IMR-90 (cell line): ENCODE measurements at regions not wholly inside any gene's neighbourhood (a gene's known extent, or its start where the extent isn't known, plus 50 kb on each side); places are given as distances from the start of the nearest gene placed in this dataset.

Source experiments
- ATAC-seq: fragments of 200-7000 bp; cut with Tn5 transposase; 2 replicates; pipeline ENCODE4 v1.9.1; 2020; ENCODE audit warnings: low read depth, mild to moderate bottlenecking, moderate library complexity
- BruUV-seq: library from RNA; stranded (reverse); fragments of 400-500 nt; replicated peaks from 2 replicates; lab custom pipeline; 2021; lab: Mats Ljungman, UMichigan
- CTCF ChIA-PET: fragments of 300-600 bp; formaldehyde crosslinking; extraction: SDS; loops from one replicate; lab custom pipeline; 2021; ENCODE audit warnings: antibody characterized with exemption; lab: Yijun Ruan, JAX
- POLR2A ChIA-PET: fragments of 300-600 bp; sonication (Branson Sonifier 250); formaldehyde crosslinking; loops from one replicate; lab custom pipeline; 2022; ENCODE audit warnings: antibody characterized with exemption; ENCODE audit not compliant: unreplicated experiment; lab: Charles Lee
- DNase-seq: peaks from one replicate; pipeline ENCODE4 v3.0.0; 2013
- H2AFZ ChIP-seq: replicated peaks from 2 replicates; pipeline ENCODE3; 2013; ENCODE audit warnings: low read length, mild to moderate bottlenecking; ENCODE audit not compliant: poor library complexity
- H2AK5ac ChIP-seq: 2 replicates; pipeline ENCODE4 v1.6.1; 2013; ENCODE audit warnings: low read depth, low read length, inconsistent platforms
- H2AK9ac ChIP-seq: replicated peaks from 2 replicates; pipeline ENCODE3; 2013; ENCODE audit warnings: mild to moderate bottlenecking, low read depth, low read length, moderate library complexity; ENCODE audit not compliant: poor library complexity
- H2BK120ac ChIP-seq: 2 replicates; pipeline ENCODE4 v1.6.1; 2013; ENCODE audit warnings: low read depth, low read length, inconsistent platforms
- H2BK15ac ChIP-seq: 3 replicates; pipeline ENCODE4 v1.6.1; 2013; ENCODE audit warnings: low read depth, low read length, inconsistent platforms
- H2BK20ac ChIP-seq: 2 replicates; pipeline ENCODE4 v1.6.1; 2013; ENCODE audit warnings: low read depth, mild to moderate bottlenecking, inconsistent platforms, low read length, moderate library complexity
- H2BK5ac ChIP-seq: 2 replicates; pipeline ENCODE4 v1.6.1; 2013; ENCODE audit warnings: mild to moderate bottlenecking, low read depth, low read length, inconsistent platforms; ENCODE audit not compliant: poor library complexity, severe bottlenecking
- H3K14ac ChIP-seq: replicated peaks from 2 replicates; pipeline ENCODE4 v1.6.1; 2013; ENCODE audit warnings: low read depth, low read length, inconsistent platforms
- H3K18ac ChIP-seq: 2 replicates; pipeline ENCODE4 v1.6.1; 2013; ENCODE audit warnings: low read depth, low read length, control low read depth
- H3K23ac ChIP-seq: 2 replicates; pipeline ENCODE4 v1.6.1; 2013; ENCODE audit warnings: low read depth, low read length, inconsistent platforms
- H3K27ac ChIP-seq: 2 replicates; pipeline ENCODE4 v1.5.1; 2013; ENCODE audit warnings: mild to moderate bottlenecking, control low read depth, low read length; ENCODE audit not compliant: insufficient read depth
- H3K27me3 ChIP-seq: 2 replicates; pipeline ENCODE4 v1.6.1; 2013; ENCODE audit warnings: low read length; ENCODE audit not compliant: control insufficient read depth, insufficient read depth
- H3K36me3 ChIP-seq: 2 replicates; pipeline ENCODE4 v1.6.1; 2013; ENCODE audit warnings: low read length, mixed read lengths; ENCODE audit not compliant: control insufficient read depth, insufficient read depth
- H3K4ac ChIP-seq: 2 replicates; pipeline ENCODE4 v1.6.1; 2013; ENCODE audit warnings: low read depth, low read length, inconsistent platforms
- H3K4me1 ChIP-seq: 2 replicates; pipeline ENCODE4 v1.6.1; 2013; ENCODE audit warnings: low read length, mixed read lengths; ENCODE audit not compliant: control insufficient read depth, insufficient read depth
- H3K4me2 ChIP-seq: 2 replicates; pipeline ENCODE4 v1.6.1; 2013; ENCODE audit warnings: low read depth, mild to moderate bottlenecking, control low read depth, low read length, moderate library complexity
- H3K4me3 ChIP-seq: 2 replicates; pipeline ENCODE4 v1.5.1; 2013; ENCODE audit warnings: low read depth, mild to moderate bottlenecking, control low read depth, low read length, moderate library complexity; ENCODE audit not compliant: insufficient read depth
- H3K56ac ChIP-seq: 2 replicates; pipeline ENCODE4 v1.6.1; 2013; ENCODE audit warnings: low read length, inconsistent platforms; ENCODE audit not compliant: insufficient read depth; ENCODE audit errors: extremely low read depth
- H3K79me1 ChIP-seq, 2 experiments: 2 replicates each; pipeline ENCODE4 v1.6.1; 2013; ENCODE audit warnings: low read length in 2 of 2, inconsistent platforms in 1 of 2, low read depth in 1 of 2
- H3K9ac ChIP-seq: 2 replicates; pipeline ENCODE4 v1.6.1; 2013; ENCODE audit warnings: low read depth, low read length, control low read depth
- H3K9me1 ChIP-seq: 2 replicates; pipeline ENCODE4 v1.6.1; 2013; ENCODE audit warnings: low read length, inconsistent platforms; ENCODE audit not compliant: insufficient read depth
- H3K9me3 ChIP-seq: 2 replicates; pipeline ENCODE4 v1.6.1; 2013; ENCODE audit warnings: low read length; ENCODE audit not compliant: control insufficient read depth, insufficient read depth
- H4K20me1 ChIP-seq: 2 replicates; pipeline ENCODE4 v1.6.1; 2013; ENCODE audit warnings: low read length, inconsistent platforms; ENCODE audit not compliant: insufficient read depth
- H4K5ac ChIP-seq: 2 replicates; pipeline ENCODE4 v1.6.1; 2013; ENCODE audit warnings: mild to moderate bottlenecking, low read depth, low read length, control low read depth
- H4K8ac ChIP-seq, 2 experiments: 2 replicates each; pipeline ENCODE4 v1.6.1; 2013; ENCODE audit warnings: low read depth in 2 of 2, low read length in 2 of 2, control low read depth in 1 of 2, inconsistent platforms in 1 of 2
- H4K91ac ChIP-seq: 2 replicates; pipeline ENCODE4 v1.6.1; 2013; ENCODE audit warnings: low read depth, low read length, inconsistent platforms; ENCODE audit not compliant: insufficient read depth
- NFE2L2 ChIP-seq: fragments of 150-350 bp; IDR thresholded peaks from 2 replicates; pipeline ENCODE4 v1.6.1; 2016; ENCODE audit warnings: low read depth, mild to moderate bottlenecking, low read length
- RCOR1 ChIP-seq: IDR thresholded peaks from 2 replicates; pipeline ENCODE4 v1.6.1; 2012; ENCODE audit warnings: mild to moderate bottlenecking, low read length, improper control_type of control experiment; ENCODE audit not compliant: insufficient replicate concordance
- RFX5 ChIP-seq: IDR thresholded peaks from 2 replicates; pipeline ENCODE4 v1.8.0; 2012; ENCODE audit warnings: low read depth, mild to moderate bottlenecking, low read length, moderate library complexity
- SMC3 ChIP-seq: fragments of 150-350 bp; IDR thresholded peaks from 2 replicates; pipeline ENCODE4 v1.6.1; 2016; ENCODE audit warnings: low read depth, mild to moderate bottlenecking, antibody characterized with exemption, low read length, moderate library complexity
- WGBS, 2 experiments: methylation state at CpG; one replicate each; pipeline versions ENCODE4 v1.1.5 to v1.1.7; 2013; ENCODE audit warnings: missing lambda C conversion rate in 2 of 2; ENCODE audit not compliant: insufficient read length in 1 of 2; ENCODE audit errors: extremely low coverage in 2 of 2; 5-methylcytosine and 5-hydroxymethylcytosine counted together
- dilution Hi-C: fragments of 300-500 bp; cut with HindIII; formaldehyde crosslinking; loops from one replicate; pipeline ENCODE4 v1.14.3; 2018; ENCODE audit warnings: low sequenced_read_pairs; ENCODE audit not compliant: unreplicated experiment
- in situ Hi-C: fragments of 300-500 bp; cut with MboI; formaldehyde crosslinking; loops from 3 replicates; pipeline ENCODE4 v1.14.3; 2019; ENCODE audit warnings: low sequenced_read_pairs, inconsistent platforms, mixed read lengths
- intact Hi-C: fragments of 100-400 bp; cut with micrococcal nuclease; formaldehyde crosslinking; loops from 2 replicates; pipeline ENCODE4 v1.10.0; 2022
- TF ChIP-seq, protein P1 (sequence below): fragments of 150-350 bp; IDR thresholded peaks from 2 replicates; pipeline ENCODE4 v1.6.1; 2016; ENCODE audit warnings: low read depth, mild to moderate bottlenecking, low read length, moderate library complexity, borderline replicate concordance

DNA sequence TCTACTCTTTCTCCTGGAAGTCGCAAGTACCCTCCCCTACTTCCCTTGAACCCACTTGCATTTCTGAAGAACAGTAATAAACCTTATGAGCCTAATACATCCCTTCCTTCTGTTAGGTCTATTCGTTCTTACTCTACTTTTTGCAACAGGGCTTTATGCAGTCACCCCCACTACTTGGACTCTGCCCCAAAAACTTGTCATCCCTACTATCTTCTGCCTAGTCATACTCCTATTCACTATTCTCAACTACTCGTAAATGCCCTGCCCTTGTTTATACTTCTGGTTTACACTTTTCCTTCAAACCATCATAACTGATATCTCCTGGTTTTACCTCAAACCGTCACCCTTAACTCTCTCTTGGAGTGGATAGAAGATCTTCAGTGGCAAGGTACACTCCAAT is 55.2 kb upstream of the SLIT2 start:
- peak overlapping the region; percentile 48; the same call in 1 of the 2 replicates for H2AK5ac ChIP-seq
- 0 out of 2 replicates have a peak overlapping the region, but pooled peaks have one; percentile 14 for H4K91ac ChIP-seq
- BruUV-seq = no TSS peak
- H2AK9ac ChIP-seq = no peak overlapping the region
- ChIA-PET CTCF (no interaction called here), POLR2A (no interaction called here)
- H3K23ac ChIP-seq = no peak overlapping the region
- dilution Hi-C loops (no loop called here), intact Hi-C loops (no loop called here), in situ Hi-C loops (no loop called here)
- no peak overlapping the region for H3K18ac ChIP-seq
- H2BK15ac ChIP-seq = peak overlapping the region; percentile 61; the same call in 1 of the 3 replicates
- peak overlapping the region; percentile 58; the same call in 1 of the 2 replicates for H3K14ac ChIP-seq
- 100% methylated on average over 1 of the region's 4 CpGs; no CpG with 5 or more reads in 1 of the 2 experiments for WGBS, 2 experiments
- H3K4me1 ChIP-seq = peaks cover 11% of the 10 kb centered on the region
- peak overlapping the region; percentile 90 for H2BK120ac ChIP-seq
- H3K4me3 ChIP-seq = no peak overlapping the region
- no peaks in the 10 kb centered on the region for H3K79me1 ChIP-seq
- H3K9me1 ChIP-seq = peaks cover 4% of the 10 kb centered on the region
- ATAC-seq (no peak), DNase-seq (peak; percentile 32)
- no peak overlapping the region for H3K27ac ChIP-seq
- no peaks in the 10 kb centered on the region for H3K36me3 ChIP-seq
- no peak overlapping the region for H3K56ac ChIP-seq
- H3K9me3 ChIP-seq = no peaks in the 10 kb centered on the region
- no peaks in the 10 kb centered on the region for H3K27me3 ChIP-seq
- H4K5ac ChIP-seq = no peak overlapping the region
- TF ChIP-seq RCOR1 = no peak
- no peak for TF ChIP-seq SMC3
- TF ChIP-seq, protein P1, sequence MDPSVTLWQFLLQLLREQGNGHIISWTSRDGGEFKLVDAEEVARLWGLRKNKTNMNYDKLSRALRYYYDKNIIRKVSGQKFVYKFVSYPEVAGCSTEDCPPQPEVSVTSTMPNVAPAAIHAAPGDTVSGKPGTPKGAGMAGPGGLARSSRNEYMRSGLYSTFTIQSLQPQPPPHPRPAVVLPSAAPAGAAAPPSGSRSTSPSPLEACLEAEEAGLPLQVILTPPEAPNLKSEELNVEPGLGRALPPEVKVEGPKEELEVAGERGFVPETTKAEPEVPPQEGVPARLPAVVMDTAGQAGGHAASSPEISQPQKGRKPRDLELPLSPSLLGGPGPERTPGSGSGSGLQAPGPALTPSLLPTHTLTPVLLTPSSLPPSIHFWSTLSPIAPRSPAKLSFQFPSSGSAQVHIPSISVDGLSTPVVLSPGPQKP = no peak
- TF ChIP-seq NFE2L2 = peak; percentile 9; the same call in 1 of the 2 replicates
- TF ChIP-seq RFX5 = no peak
- peak overlapping the region; percentile 44; the same call in 1 of the 2 replicates for H3K4ac ChIP-seq
- H3K4me2 ChIP-seq = no peak overlapping the region
- no peaks in the 10 kb centered on the region for H4K20me1 ChIP-seq
- H2BK5ac ChIP-seq = no peak overlapping the region
- H4K8ac ChIP-seq = no peak overlapping the region
- H2AFZ ChIP-seq = no peak overlapping the region
- H3K9ac ChIP-seq = no peak overlapping the region
- peak overlapping the region; percentile 88 for H2BK20ac ChIP-seq
